ENCODE measurements at regions not wholly inside any gene's neighbourhood (a gene's known extent, or its start where the extent isn't known, plus 50 kb on each side); places are given as distances from the start of the nearest gene placed in this dataset.

DNA sequence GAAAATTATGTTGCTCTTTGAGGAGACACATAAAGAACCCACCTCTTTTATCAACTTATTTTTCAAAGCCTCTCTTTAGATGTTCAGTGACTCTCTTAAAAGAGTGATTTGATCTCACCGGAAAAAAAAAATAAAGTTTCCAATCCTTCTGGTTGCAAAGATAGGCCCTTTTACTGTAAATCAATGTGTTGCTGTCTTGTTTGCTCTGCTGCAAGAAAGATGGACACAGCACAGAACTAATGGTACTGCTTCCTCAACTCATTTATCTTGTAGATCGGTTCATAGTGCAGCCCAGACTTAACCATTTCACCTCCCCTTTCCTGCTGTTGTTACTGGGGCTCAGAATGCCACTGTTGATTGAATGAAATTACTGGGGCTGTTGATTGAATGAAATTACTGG, 388.9 kb upstream of the KLF12 start:
- Histone ChIP-seq H3K27me3 (ENCODE audit: low read depth) (no peaks in the 10 kb centered on the region), H3K27ac (no peak overlapping the region), H3K4me1 (no peaks in the 10 kb centered on the region), H3K9me3 (no peaks in the 10 kb centered on the region), H3K4me3 (no peak overlapping the region), H3K36me3 (no peaks in the 10 kb centered on the region)
- DNase-seq (no peak), ATAC-seq (no peak)
- TF ChIP-seq, protein P1, sequence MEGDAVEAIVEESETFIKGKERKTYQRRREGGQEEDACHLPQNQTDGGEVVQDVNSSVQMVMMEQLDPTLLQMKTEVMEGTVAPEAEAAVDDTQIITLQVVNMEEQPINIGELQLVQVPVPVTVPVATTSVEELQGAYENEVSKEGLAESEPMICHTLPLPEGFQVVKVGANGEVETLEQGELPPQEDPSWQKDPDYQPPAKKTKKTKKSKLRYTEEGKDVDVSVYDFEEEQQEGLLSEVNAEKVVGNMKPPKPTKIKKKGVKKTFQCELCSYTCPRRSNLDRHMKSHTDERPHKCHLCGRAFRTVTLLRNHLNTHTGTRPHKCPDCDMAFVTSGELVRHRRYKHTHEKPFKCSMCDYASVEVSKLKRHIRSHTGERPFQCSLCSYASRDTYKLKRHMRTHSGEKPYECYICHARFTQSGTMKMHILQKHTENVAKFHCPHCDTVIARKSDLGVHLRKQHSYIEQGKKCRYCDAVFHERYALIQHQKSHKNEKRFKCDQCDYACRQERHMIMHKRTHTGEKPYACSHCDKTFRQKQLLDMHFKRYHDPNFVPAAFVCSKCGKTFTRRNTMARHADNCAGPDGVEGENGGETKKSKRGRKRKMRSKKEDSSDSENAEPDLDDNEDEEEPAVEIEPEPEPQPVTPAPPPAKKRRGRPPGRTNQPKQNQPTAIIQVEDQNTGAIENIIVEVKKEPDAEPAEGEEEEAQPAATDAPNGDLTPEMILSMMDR (IDR thresholded peaks at IDR 0.05): no peak
- intact Hi-C loops (cut with DNase I): no loop called here

DNA sequence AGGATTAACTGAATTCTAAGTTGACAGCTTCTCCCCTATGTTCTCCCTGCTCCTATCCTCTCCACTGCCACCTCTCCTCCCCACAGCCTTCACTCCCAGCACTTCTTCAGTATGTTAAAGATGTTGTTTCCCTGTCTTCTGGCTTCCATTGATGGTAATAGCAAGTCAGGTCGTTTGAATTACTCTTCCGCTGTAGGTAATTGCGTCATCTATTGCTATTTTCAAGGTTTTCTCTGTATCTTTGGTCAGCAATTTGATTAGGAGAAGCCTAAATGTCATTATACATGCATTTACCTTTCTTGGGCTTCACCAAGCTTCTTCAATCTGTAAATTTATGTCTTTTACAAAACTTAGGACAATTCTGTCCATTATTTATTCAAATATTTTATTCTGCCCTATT, 377.3 kb upstream of the KLF12 start:
- H3K27ac ChIP-seq: no peak overlapping the region
- H3K36me3 ChIP-seq: no peaks in the 10 kb centered on the region
- ATAC-seq (no peak), DNase-seq (no peak)
- H3K4me3 ChIP-seq: no peak overlapping the region
- intact Hi-C loops (cut with DNase I): no loop called here
- H3K9me3 ChIP-seq: no peaks in the 10 kb centered on the region
- TF ChIP-seq, protein P1 (IDR thresholded peaks at IDR 0.05): no peak
- no peaks in the 10 kb centered on the region for H3K27me3 ChIP-seq (ENCODE audit: low read depth)
- H3K4me1 ChIP-seq: no peaks in the 10 kb centered on the region

DNA sequence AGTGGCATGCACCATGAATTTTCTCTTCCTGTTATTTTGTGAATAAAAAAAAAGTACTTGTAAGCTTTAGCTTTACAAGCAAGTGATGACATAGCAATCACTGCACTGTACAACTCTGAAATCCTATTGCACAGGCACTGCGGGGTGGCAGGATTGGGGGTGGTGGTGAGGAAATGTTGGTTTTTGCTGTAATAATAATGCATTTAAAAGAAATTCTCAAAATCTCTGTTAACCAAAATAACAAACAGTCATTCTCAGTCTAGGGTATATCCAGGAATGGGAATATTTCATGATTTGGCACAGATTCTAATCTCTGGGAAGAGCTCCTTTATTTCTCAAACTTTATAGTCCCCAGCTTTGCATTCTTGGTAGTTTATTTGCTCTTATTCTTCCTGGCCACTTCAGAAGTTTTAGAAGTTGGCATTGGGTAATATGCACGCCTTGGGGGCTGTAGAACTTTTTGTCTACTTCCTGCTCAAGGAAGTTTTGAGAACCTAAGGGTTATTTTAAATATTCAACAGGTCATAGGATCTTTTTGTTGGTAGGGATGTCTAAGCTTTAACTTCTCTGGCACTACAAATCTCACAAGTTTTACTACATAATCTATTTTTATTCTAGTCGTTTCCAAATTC, 353.0 kb upstream of the KLF12 start:
- no peaks in the 10 kb centered on the region for H3K9me3 ChIP-seq
- H3K27ac ChIP-seq: no peak overlapping the region
- DNase-seq: no peak
- H3K4me1 ChIP-seq: no peaks in the 10 kb centered on the region
- no peak overlapping the region for H3K4me3 ChIP-seq
- ATAC-seq: peak; percentile 71 to 76
- no peaks in the 10 kb centered on the region for H3K36me3 ChIP-seq
- intact Hi-C loops (cut with DNase I): no loop called here
- no peaks in the 10 kb centered on the region for H3K27me3 ChIP-seq (ENCODE audit: low read depth)
- TF ChIP-seq, protein P1 (IDR thresholded peaks at IDR 0.05): no peak

DNA sequence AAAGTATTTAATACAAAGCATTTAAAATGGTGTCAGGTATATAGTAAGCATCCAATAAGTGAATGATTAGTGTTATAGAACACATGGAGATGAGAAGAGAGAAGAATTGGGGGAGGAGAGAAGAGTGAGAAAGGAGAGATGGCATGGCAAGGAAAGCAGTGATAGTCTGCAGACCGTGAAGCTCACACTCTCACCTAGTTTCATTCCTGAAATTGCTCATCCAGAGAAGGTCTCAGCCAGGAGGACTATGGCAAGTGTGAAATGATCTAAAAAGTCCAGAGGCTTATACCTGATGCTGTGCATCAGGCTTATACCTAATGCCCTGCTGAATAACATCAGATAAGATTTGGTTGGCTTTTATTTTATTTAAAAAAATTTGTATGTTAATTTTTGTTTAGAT, 351.6 kb upstream of the KLF12 start:
- intact Hi-C loops (cut with DNase I): no loop called here
- Histone ChIP-seq H3K27me3 (ENCODE audit: low read depth) (no peaks in the 10 kb centered on the region), H3K36me3 (no peaks in the 10 kb centered on the region), H3K9me3 (no peaks in the 10 kb centered on the region), H3K4me3 (no peak overlapping the region), H3K4me1 (no peaks in the 10 kb centered on the region), H3K27ac (no peak overlapping the region)
- no peak for ATAC-seq
- TF ChIP-seq, protein P1 (IDR thresholded peaks at IDR 0.05): no peak
- no peak for DNase-seq

DNA sequence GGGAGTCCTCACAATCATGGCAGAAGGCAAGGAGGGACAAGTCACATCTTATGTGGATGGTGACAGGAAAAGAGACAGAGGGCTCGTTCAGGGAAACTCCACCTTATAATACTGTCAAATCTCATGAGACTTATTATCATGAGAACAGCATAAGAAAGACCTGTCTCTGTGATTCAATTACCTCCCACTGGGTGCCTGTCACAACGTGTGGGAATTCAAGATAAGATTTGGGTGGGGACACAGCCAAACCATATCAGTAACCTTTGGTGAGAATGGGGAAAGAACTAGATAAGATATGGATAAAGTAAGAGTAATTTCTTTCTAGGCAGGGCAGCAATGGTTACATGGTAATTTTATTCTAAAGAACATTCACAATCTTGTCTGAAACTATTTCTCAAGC, 344.9 kb upstream of the KLF12 start:
- TF ChIP-seq, protein P1 (IDR thresholded peaks at IDR 0.05): no peak
- H3K9me3 ChIP-seq: no peaks in the 10 kb centered on the region
- no peaks in the 10 kb centered on the region for H3K36me3 ChIP-seq
- no peak overlapping the region for H3K4me3 ChIP-seq
- intact Hi-C loops (cut with DNase I): no loop called here
- ATAC-seq (no peak), DNase-seq (no peak)
- no peak overlapping the region for H3K27ac ChIP-seq
- H3K27me3 ChIP-seq (ENCODE audit: low read depth): no peaks in the 10 kb centered on the region
- H3K4me1 ChIP-seq: no peaks in the 10 kb centered on the region

All from lower lobe of right lung (tissue), 2 donors.